ENCODE measurements at regions not wholly inside any gene's neighbourhood (a gene's known extent, or its start where the extent isn't known, plus 50 kb on each side); places are given as distances from the start of the nearest gene placed in this dataset.

GRCh38 chr10:78813526-78813925 is 255.2 kb upstream of the ZMIZ1 start:
- H3K27me3 ChIP-seq (replicated peaks), result peaks cover 15% of the 10 kb centered on the region
- no peak overlapping the region for H3K27ac ChIP-seq
- DNase-seq, result no peak
- H3K4me3 ChIP-seq (ENCODE audit: low read depth, low read length), result no peak overlapping the region
- no peak for TF ChIP-seq CTCF (IDR thresholded peaks at IDR 0.05; ENCODE audit: low read depth, low read length, missing control alignments)
- in situ Hi-C loops (cut with HindIII; ENCODE audit: low pct_ligation_motif_present, low sequenced_read_pairs), result no loop called here
- H3K36me3 ChIP-seq (replicated peaks), result no peaks in the 10 kb centered on the region

- in situ Hi-C loops (cut with HindIII; ENCODE audit: low pct_ligation_motif_present, low sequenced_read_pairs), result no loop called here
- no peak for DNase-seq
- H3K4me3 ChIP-seq (ENCODE audit: low read depth, low read length), result no peak overlapping the region
- no peaks in the 10 kb centered on the region for H3K36me3 ChIP-seq (replicated peaks)
- no peak overlapping the region for H3K27ac ChIP-seq
- TF ChIP-seq CTCF (IDR thresholded peaks at IDR 0.05; ENCODE audit: low read depth, low read length, missing control alignments), result no peak
- H3K27me3 ChIP-seq (replicated peaks), result peaks cover 15% of the 10 kb centered on the region
Measured at GRCh38 chr10:78813998-78814399, 254.8 kb upstream of the ZMIZ1 start.

GRCh38 chr10:78814407-78814806 is 254.4 kb upstream of the ZMIZ1 start:
- Histone ChIP-seq H3K27me3 (replicated peaks) (peaks cover 15% of the 10 kb centered on the region), H3K36me3 (replicated peaks) (no peaks in the 10 kb centered on the region), H3K4me3 (ENCODE audit: low read depth, low read length) (no peak overlapping the region), H3K27ac (no peak overlapping the region)
- in situ Hi-C loops (cut with HindIII; ENCODE audit: low pct_ligation_motif_present, low sequenced_read_pairs), result no loop called here
- TF ChIP-seq CTCF (IDR thresholded peaks at IDR 0.05; ENCODE audit: low read depth, low read length, missing control alignments), result no peak
- no peak for DNase-seq

- Histone ChIP-seq H3K36me3 (replicated peaks) (no peaks in the 10 kb centered on the region), H3K4me3 (ENCODE audit: low read depth, low read length) (no peak overlapping the region), H3K27me3 (replicated peaks) (peaks cover 8% of the 10 kb centered on the region), H3K27ac (no peak overlapping the region)
- in situ Hi-C loops (cut with HindIII; ENCODE audit: low pct_ligation_motif_present, low sequenced_read_pairs), result no loop called here
- no peak for DNase-seq
- no peak for TF ChIP-seq CTCF (IDR thresholded peaks at IDR 0.05; ENCODE audit: low read depth, low read length, missing control alignments)
Measured at GRCh38 chr10:78815702-78816334, 252.9 kb upstream of the ZMIZ1 start.

- DNase-seq, result no peak
- Histone ChIP-seq H3K27ac (no peak overlapping the region), H3K4me3 (ENCODE audit: low read depth, low read length) (no peak overlapping the region), H3K36me3 (replicated peaks) (no peaks in the 10 kb centered on the region), H3K27me3 (replicated peaks) (peaks cover 4% of the 10 kb centered on the region)
- no peak for TF ChIP-seq CTCF (IDR thresholded peaks at IDR 0.05; ENCODE audit: low read depth, low read length, missing control alignments)
- in situ Hi-C loops (cut with HindIII; ENCODE audit: low pct_ligation_motif_present, low sequenced_read_pairs), result no loop called here
Measured at GRCh38 chr10:78817361-78817760, 251.4 kb upstream of the ZMIZ1 start.

- peaks cover 5% of the 10 kb centered on the region for H3K27me3 ChIP-seq (replicated peaks)
- no peak for DNase-seq
- no peak overlapping the region for H3K27ac ChIP-seq
- no peak overlapping the region for H3K4me3 ChIP-seq (ENCODE audit: low read depth, low read length)
- no peak for TF ChIP-seq CTCF (IDR thresholded peaks at IDR 0.05; ENCODE audit: low read depth, low read length, missing control alignments)
- in situ Hi-C loops (cut with HindIII; ENCODE audit: low pct_ligation_motif_present, low sequenced_read_pairs), result no loop called here
- H3K36me3 ChIP-seq (replicated peaks), result no peaks in the 10 kb centered on the region
Measured at GRCh38 chr10:78817804-78818203, 251.0 kb upstream of the ZMIZ1 start.

Data from brain microvascular endothelial cell (primary cell).